Frontal cortex (tissue), 3 donors: ENCODE measurements at regions not wholly inside any gene's neighbourhood (a gene's known extent, or its start where the extent isn't known, plus 50 kb on each side); places are given as distances from the start of the nearest gene placed in this dataset.
"Not testable (repeated sequence)": the region's sequence is repeated elsewhere in the genome, so short reads cannot be mapped to it uniquely, and the experiment has no call there.

Source experiments
- DNase-seq, 2 donors: peaks; one replicate each; pipeline ENCODE4 v3.0.0; 2012; ENCODE audit warnings: low spot score in 2 of 2
- FAIRE-seq: peaks from 2 replicates; lab custom pipeline; 2012; peaks lifted over from hg19 to GRCh38; lab: Jason Lieb, UNC
- donor health status: control.
- donor health status: control.
- donor health status: control.

DNA sequence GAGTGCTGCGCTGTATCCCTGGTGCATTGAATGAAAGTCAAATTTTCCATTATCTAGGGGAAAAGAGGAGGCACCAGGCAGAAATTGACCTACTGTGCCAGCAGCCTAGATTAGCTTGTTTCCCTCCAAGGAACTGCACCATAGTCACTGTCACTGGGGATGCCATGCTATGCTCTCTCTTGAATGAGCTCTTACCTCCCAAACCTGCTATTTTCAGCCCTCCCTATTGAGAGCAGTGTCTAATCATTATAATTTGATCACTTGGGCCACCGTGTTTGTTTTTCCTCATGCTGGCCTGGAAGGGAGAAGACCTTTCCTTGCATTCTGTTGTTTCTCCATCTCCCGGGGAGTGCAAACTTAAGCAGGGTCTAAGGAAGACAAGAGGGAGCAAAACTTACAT, 492.9 kb downstream of the SIPA1L2 start:
- no peak for FAIRE-seq
- no peak for DNase-seq

DNA sequence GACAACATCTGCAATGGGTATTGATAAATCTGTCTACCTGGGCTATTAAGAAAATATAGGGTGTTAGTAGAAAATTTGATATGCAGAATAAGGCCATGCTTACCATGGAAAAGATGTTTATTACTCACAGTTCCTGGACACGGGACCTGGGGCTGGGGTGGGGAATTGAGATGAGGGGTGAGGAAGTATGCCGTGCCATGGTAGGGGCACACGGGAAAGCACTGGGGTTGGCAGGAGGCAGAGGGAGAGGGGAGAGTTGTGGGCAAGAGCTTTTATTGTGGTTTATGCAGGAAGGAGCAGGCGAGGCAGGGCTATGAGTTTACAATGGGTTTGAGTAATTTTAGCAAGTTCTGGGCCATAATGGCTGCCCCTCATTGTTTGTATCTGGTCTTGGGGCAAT, 493.8 kb downstream of the SIPA1L2 start:
- FAIRE-seq (no peak), DNase-seq (no peak)

DNA sequence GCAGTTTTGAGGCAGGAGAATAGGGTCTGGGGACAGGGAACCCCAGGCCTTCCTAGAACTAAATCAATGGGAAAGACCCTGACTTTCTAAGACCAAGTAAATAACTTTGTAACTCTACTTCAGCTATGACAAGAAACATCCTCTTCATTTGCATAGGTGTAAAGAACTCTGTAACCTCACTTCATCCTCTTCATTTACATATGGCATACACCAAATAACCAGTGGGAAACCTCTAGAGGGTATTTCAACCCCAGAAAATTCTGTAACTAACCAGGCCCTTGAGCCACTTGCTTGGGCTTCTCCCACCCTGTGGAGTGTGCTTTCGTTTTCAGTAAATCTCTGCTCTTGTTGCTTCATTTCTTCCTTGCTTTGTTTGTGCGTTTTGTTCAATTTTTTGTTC, 495.6 kb downstream of the SIPA1L2 start:
- FAIRE-seq = no peak

DNA sequence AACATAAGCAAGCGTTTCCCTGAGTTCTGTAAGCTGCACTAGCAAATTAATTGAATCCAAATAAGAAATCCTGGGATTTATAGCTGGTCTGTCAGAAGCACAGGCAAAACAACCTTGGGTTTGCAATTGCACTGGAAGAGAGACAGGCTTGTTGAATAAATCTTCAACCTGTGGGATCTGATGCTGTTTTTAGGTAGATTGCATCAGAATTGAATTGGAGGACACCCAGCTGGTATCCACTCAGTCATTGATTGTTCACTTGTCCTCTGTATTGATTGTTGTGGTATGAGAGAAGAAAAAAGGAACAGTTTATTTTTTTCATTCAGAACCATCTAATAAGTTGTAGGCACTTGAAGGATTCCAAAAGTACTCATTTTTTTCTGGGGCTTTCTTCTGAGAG, 497.4 kb downstream of the SIPA1L2 start:
- DNase-seq (no peak), FAIRE-seq (no peak)

More for the DNA sequence above, 495.6 kb downstream of the SIPA1L2 start:
- no peak for DNase-seq

DNA sequence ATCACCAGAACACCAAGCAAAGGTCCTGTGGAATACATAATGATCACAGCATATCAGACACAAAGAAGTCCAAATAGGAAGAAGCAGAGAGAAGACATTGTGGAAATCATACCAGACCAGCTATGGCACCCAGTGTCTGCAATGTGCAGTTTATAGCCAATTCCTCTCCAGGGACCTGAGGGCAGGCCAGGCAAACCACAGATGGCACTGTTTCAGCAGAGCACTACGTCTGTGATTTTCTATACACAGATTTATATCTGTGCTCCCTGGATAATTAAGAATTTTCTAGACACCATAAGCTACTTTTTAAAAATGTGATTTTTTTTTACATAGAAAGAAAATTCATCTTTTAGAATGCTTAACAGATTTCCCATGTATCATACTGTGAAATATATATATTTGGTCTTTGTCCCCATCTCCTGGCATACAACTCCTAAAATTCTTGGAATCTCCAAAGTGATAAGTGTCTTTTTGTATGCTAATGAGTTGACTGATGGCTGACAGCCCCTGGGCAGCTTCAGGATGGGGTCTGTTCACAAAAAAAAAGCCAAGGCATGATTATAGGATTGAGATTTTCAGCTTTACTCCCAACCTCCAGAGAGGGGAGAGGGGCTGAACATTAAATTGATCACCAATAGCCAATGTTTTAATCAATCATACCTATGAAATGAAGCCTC, 498.1 kb downstream of the SIPA1L2 start:
- no peak for DNase-seq

DNA sequence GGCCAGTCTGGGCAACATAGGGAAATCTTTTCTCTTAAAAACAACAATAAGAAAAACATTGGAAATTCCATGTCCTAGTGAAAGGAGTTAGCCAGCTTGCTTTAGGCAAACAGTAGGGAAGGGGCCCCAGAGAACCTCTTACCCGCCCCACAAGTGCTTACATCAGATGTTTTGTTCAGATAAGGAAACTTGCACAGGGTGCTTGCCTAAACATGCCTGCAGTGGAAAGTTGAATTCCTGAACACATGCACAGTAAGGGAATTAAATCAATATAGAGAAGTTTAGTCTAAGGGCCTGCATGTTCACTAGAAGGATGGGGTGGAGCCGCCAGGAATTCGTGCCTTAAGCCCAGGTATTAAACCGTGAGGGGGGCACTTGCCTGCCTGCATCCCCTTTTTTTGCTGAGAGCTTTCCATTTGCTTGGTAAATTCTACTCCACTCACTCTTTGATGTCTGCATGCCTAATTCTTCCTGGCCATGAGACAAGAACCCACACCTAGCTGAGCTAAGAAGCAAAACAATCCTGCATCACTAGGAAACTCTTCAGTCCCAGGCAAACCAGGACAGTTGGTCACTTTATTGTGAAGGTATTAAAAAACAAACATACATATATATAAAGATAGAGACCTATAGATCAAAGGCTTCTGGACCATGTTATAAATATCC, 499.0 kb downstream of the SIPA1L2 start:
- no peak for DNase-seq
- no peak for FAIRE-seq

More for the DNA sequence above, 498.1 kb downstream of the SIPA1L2 start:
- FAIRE-seq = no peak

DNA sequence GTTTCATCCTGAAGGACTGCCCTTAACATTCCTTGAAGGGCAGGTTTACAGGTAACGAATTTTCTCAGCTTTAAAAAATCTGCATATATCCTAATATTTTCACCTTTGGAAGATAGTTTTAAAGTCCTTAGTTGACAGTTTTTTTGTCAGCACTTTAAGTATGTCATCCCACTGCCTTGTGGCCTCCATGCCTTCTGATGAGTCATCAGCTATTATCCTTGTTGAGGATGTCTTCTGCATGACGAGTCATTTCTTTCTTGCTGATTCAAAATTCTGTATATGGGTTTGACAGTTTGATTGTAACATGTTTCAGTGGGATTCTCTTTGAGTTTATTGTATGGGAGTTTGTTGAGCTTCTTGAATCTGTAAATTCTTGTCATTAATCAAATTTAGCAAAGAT, 500.6 kb downstream of the DISC1 start:
- no peak for DNase-seq

DNA sequence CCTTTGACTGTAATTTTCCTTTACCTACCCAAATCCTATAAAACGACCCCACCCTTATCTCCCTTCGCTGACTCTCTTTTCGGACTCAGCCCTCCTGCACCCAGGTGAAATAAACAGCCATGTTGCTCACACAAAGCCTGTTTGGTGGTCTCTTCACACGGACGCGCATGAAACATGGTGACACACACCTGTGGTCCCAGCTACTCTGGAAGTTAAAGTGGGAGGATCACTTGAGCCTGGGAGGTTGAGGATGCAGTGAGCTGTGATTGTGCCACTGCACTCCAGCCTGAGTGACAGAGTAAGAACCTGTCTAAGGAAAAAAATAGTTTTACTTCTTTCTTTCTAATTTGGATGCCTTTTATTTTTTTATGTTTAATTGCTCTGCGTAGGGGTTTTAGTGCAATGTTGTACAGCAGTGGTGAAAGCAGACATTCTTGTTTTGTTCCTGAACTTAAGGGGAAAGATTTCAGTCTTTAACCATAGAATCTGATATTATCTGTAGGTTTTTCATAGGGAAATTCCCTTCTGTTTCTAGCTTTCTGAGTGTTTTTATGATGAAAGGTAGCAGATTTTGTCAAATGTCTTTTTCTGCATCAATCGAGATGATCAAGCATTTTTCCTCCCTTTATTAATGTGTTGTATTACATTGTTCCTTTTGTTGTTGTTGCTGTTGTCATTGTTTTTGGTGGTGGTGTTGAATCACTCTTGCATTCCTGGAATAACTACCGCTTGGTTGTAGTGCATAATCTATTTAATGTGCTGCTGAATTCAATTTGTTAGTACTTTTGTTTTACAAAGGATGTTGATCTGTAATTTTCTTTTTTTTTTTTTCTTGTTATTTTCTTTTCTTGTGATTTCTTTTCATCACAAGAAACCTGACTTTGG, 497.4 kb downstream of the DISC1 start:
- FAIRE-seq (no peak), DNase-seq (no peak)

More for the DNA sequence above, 500.6 kb downstream of the DISC1 start:
- no peak for FAIRE-seq

DNA sequence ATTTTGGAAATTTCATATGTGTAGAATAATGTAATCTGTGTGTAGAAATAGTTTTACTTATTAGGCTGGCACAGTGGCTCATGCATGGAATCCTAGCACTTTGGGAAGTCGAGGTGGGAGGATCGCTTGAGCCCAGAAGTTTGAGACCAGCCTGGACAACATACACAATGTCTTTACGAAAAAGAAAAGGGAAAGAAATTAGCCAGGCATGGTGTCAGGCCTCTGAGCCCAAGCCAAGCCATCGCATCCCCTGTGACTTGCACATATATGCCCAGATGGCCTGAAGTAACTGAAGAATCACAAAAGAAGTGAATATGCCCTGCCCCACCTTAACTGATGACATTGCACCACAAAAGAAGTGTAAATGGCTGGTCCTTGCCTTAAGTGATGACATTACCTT, 491.3 kb downstream of the DISC1 start:
- not testable (repeated sequence) for FAIRE-seq

DNA sequence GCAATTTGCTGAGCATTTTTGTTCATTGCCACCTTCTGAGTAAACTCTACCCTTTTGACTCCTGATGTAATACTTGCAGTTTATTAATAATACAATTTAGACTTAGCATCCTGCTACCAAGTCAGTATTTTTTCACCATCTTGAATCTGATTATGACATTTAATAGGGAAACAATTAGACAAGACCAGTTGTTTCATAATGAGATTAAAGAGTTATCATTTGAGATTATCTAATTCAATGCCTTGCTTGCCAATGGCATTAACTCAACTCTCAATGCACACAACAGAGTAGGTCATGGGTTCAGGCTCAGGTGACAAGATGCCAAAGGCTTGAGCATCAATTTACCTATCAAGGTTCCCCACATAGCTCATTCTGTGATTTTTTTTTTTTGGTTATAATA, 488.4 kb downstream of the DISC1 start:
- DNase-seq = no peak
- FAIRE-seq = no peak

More for the DNA sequence above, 491.3 kb downstream of the DISC1 start:
- not testable (repeated sequence) for DNase-seq

DNA sequence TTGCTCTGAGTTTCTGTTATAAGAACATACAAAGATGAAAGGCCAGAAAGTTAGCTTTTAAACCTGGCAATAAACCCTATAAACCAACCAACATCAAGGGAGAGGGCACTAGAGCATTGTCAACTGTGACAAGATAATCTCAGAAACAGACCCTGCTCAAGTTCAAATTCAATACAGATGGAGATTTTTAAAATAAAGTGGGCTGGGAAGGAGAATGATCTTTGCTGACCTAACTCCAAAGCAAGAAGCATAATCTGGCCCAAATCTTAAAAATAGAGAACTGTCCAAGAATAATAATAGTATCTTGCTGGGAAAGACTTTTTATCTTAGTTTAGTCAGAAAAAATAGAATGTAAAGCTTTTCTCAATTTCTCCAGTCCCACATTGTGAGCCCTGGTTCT, 485.5 kb downstream of the DISC1 start:
- DNase-seq (no peak), FAIRE-seq (no peak)

DNA sequence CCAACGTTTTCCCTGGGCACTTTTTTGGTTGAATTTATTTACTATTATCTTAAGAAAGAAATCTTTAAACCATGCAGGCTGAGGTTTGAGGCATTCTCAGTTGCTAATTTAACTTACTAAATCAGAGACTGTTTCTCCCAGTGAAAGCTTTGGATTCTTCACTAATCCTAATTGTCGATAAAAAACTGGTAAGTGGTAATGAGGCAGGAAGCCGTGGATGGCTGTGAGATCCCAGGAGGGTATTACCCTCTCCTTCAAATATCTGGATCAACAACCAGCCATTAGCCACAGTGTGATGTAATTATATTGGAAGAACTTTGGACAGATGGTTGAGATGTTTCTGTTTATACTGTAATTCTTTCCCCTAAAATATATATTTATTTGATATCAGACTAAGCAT, 485.0 kb downstream of the DISC1 start:
- FAIRE-seq (no peak), DNase-seq (no peak)

DNA sequence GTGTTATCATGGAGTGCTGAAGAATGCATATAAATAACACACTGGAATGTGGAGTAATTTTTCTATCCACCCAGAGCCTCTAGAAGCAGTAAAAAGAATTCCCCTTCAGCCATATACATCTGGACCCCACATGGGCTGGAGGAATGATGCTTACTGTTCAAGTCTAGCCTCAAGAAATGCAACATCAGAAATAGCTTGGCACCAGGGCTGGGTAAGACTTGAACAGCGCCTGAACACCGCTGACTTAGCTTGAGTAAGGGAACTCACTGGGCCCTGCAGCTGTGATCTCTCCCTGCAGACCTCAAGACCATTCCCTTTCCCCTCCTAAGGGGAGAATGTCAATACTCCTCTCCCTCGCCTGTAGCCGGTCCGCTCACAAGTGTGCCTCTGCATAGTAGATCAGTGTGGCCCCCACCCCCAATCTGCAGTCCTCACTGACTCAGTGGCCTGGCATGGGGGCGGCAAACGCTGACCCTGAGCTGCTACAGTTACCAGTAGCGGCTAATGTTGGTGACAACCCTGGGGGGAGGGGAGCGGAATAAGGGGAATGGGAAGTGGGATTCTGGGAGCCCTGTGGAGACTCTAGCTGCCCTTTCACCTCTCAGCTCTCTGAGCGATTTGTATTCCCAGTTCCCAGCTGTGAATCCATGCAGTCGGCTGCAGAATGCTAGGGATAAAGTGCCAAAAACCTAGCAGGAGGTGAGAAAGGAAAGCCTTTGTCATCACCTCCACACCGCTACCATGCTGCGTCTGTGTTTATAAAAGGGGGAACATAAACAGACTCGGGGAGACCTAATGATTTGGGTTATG, 483.9 kb downstream of the DISC1 start:
- DNase-seq (no peak), FAIRE-seq (no peak)

DNA sequence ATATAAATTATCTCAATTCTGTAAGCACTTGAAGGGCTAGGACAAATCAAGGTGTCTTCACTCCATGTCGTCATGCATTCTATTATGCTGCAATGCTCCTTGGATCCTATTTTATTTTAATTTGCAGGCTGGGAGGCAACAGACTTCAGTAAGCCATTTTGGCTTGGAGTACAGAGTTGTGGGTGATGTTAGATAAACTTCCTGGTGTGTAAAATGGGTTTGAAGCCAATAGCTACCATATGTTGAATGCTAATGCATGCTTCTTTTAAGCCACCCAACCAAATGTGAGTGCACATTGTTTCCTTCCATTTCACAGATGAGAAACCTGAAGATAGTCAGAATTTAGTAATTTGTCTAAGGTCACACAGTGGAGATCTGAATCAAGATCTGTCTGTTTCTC, 482.8 kb downstream of the DISC1 start:
- DNase-seq = no peak
- no peak for FAIRE-seq

DNA sequence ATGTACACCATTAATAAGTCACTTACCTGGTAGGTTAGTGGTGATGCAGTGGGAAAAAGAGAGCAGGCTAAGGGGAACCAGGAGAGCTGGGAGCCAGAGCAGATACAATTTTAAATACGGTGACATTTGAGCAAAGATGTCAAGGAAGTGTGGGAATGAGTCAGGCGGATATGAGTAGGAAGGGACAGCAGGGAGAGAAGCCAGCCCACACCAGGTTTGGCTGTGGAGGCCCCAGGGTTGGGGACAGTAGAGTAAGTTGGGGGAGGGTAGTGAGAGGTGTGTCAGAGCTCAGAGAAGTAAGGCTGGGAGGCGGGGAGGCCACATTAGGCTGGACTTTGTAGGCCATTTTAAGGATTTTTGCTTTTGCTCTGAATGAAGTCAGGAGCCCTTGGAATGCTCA, 482.0 kb downstream of the DISC1 start:
- DNase-seq = no peak
- no peak for FAIRE-seq

DNA sequence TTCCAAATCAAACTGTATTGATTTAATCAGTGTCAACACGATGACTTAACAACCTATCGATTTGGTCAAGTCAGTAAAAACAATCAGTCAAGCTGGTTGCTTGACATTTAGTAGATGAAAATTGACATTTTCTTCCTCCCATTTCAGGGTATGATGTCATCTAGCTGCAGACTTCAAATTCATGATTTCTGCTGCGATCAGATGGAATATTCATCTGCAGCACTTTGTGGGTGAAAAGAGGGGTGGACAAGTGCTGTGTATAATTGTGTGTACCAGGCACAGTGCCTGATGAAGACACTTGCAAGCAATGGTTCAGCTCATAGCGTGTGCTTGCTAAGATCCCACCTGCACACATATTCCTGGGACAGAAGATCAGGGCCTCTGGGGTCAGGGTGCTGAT, 479.8 kb downstream of the DISC1 start:
- DNase-seq (no peak), FAIRE-seq (no peak)

DNA sequence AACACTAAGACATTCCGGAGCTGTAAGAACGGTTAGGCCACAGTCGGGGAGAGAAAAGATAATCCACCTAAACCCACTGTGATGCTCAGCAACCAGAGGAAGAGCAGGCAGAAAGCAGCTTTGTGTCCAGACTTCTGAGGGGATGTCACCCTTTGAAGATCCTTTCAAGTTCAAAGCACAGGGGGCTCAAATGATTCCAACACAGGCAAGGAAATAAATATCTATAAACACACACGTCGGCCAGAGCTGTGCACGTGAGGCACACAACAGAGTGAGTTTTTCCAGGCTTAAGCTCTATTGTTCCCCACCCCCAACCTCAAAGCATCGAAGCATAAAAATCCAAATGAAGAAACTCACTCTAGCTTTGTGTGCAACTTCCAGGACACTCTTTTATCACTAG, 479.0 kb downstream of the DISC1 start:
- DNase-seq (no peak), FAIRE-seq (no peak)

DNA sequence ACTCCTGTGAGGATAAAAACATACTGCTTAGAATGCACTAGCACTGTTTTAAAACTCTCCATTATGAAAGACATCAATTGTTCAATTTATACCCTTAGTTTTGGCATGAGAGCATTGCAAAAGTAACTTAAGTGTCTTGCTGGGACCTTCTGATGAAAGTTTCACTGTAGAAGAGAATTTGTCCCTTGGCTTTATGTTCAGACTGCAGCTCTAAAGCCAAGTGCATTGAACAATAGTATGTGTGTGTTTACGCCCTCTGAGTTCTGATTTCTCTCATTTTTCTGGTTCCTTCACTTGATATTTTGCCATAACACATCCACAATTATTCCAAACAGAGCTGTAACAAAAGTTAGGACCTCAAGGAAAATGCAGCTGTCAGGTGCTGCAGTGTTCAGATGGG, 474.6 kb downstream of the DISC1 start:
- DNase-seq (no peak), FAIRE-seq (no peak)

DNA sequence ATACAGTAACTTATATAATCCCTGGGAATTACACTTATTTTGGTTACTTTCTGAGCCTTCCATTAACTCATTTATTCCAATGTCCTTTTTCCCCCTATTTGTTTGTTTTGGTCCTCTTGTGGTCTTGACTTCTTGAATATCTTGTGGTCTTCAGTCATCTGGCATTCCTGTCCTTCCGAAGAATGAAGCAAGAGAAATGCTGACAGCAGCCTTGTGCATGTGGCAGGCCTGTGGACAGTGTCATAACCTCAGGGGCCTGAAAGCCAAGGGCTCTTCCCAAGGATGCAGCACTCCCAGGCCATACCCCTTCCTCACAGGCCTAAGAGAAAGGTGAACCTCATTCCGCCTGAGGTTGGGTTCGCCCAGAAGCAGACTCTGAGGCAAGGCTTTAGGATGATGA, 470.2 kb downstream of the DISC1 start:
- no peak for DNase-seq
- no peak for FAIRE-seq
